Left ventricle myocardium superior (tissue), 1 donor: ENCODE measurements at regions not wholly inside any gene's neighbourhood (a gene's known extent, or its start where the extent isn't known, plus 50 kb on each side); places are given as distances from the start of the nearest gene placed in this dataset.
"Not testable (repeated sequence)": the region's sequence is repeated elsewhere in the genome, so short reads cannot be mapped to it uniquely, and the experiment has no call there.

Source experiments
- ATAC-seq: fragments of 200-7000 bp; cut with Tn5 transposase; one replicate; pipeline ENCODE4 v1.9.1; 2020; ENCODE audit warnings: mild to moderate bottlenecking, moderate library complexity
- DNase-seq: peaks from one replicate; pipeline ENCODE4 v3.0.0-alpha.2; 2020
- intact Hi-C: fragments of 100-400 bp; cut with micrococcal nuclease; formaldehyde crosslinking; loops from one replicate; pipeline ENCODE4 v1.11.0; 2022
- donor health status: DM: no; HTN: yes; CAD: no; lungs with severe emphysema.

DNA sequence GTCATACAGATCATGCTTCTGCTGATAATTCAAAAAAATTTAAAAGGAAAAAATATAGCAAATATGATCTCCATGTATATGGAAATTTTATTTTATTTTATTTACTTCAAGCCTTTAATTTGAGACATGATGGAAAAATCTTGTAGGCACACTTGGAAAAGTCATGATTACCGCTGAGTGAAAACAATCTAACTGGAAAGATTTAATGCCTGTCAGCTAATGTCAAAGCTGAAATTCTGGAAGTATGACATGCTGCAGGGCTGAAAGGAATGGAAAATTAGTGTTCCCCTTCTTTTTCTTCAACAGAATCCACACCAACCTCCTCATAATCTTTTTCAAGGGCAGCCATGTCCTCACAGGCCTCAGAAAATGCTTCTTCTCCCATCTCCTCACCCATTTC, 58.2 kb downstream of the RPRM start:
- ATAC-seq (no peak), DNase-seq (no peak)
- intact Hi-C loops, result no loop called here

DNA sequence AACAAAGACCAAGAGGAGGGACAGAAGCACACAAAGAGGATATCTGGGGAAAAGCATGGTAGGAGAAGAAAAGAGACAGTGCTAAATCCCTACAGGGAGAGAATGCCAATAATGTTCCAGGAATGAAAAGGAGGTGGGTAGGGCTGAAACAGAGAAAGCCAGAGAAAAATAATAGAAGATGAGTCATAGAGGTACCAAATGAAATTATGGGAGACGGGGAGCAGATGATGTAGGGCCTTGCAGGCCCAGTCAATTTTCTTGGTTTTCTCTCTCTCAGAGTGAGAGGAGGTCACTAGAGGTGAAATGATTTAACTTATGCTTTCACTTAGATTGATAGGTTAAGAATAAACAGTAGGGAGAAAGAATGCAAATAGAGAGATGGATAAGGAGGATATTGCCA, 61.5 kb downstream of the RPRM start:
- intact Hi-C loops, result no loop called here
- DNase-seq (no peak), ATAC-seq (no peak)

- intact Hi-C loops, result no loop called here
- DNase-seq, result no peak
- ATAC-seq, result no peak
These were observed 62.5 kb downstream of the RPRM start for GRCh38 chr2:153416071-153416470.

DNA sequence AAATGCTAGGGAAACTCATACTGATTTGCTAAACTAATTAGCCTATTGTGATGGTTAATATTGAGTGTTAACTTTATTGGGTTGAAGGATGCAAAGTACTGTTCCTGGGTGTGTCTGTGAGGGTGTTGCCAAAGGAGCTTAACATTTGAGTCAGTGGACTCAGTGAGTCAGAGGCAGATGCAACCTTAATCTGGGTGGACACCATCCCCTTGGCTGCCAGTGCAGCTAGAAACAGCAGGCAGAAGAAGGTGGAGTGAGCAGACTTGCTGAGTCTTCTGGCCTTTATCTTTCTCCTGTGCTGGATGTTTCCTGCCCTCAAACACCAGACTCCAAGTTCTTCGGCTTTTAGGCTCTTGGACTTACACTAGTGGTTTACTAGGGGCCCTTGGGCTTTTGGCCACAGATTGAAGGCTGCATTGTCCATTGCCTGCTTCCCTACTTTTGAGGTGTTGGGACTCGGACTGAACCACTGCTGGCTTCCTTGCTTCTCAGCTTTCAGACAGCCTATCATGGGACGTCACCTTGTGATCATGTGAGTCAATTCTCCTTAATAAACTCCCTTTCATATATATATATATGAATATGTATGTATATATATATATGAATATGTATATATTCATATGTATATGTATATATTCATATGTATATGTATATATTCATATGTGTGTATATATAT, 69.7 kb downstream of the RPRM start:
- intact Hi-C loops, result no loop called here

DNA sequence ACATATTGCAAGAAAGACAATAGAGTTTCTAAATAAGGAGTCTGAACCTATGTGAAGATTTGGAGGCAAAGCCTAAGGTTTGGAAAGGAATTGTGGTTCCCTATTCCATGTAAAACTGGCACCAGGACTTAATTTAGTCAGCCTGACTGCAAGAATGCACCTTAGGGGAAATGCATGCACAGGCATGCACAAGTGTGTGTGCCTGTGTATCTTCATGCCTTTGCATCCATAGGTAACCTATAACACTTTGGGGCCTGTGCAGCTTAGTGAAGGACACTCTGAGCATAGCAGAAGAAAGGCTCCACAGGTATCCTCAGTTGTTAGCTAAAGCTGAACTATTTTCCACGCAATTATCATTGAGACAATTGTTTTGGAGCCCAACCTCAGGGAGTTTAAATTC, 73.4 kb downstream of the RPRM start:
- intact Hi-C loops, result no loop called here
- no peak for ATAC-seq

More for the DNA sequence above, 69.7 kb downstream of the RPRM start:
- DNase-seq (no peak), ATAC-seq (no peak)

GRCh38 chr2:153404792-153405191, 73.8 kb downstream of the RPRM start:
- ATAC-seq, result no peak
- intact Hi-C loops, result no loop called here

More for the DNA sequence above, 73.4 kb downstream of the RPRM start:
- DNase-seq, result no peak

GRCh38 chr2:153403940-153404339, 74.6 kb downstream of the RPRM start:
- intact Hi-C loops, result no loop called here
- ATAC-seq (no peak), DNase-seq (no peak)

More at GRCh38 chr2:153404792-153405191, 73.8 kb downstream of the RPRM start:
- no peak for DNase-seq

DNA sequence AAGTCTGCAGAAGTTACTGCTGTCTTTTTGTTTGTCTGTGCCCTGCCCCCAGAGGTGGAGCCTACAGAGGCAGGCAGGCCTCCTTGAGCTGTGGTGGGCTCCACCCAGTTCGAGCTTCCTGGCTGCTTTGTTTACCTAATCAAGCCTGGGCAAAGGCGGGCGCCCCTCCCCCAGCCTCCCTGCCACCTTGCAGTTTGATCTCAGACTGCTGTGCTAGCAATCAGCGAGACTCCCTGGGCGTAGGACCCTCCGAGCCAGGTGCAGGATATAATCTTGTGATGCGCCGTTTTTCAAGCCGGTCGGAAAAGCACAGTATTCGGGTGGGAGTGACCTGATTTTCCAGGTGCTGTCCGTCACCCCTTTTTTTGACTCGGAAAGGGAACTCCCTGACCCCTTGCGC, 75.2 kb downstream of the RPRM start:
- DNase-seq, intact Hi-C loops, ATAC-seq: not testable (repeated sequence)

DNA sequence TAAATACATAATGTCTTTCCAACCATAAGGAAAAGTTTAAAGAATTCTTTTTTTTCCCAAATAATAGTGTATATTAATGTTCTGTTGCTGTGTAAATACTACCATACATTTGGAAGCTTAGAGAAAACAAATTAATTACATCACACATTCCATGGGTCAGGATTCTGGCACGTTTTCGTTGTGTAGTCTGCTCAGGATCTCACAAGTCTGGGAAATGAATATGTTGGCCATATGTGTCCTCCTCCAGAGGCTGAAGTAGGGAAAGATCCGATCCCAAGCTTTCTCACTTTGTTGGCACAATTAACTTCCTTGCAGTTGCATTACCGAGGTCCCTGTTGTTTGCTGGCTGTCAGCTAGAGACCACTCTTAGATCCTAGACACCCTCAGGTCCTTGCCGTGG, 83.9 kb downstream of the RPRM start:
- DNase-seq, result no peak
- ATAC-seq, result no peak
- intact Hi-C loops, result no loop called here

DNA sequence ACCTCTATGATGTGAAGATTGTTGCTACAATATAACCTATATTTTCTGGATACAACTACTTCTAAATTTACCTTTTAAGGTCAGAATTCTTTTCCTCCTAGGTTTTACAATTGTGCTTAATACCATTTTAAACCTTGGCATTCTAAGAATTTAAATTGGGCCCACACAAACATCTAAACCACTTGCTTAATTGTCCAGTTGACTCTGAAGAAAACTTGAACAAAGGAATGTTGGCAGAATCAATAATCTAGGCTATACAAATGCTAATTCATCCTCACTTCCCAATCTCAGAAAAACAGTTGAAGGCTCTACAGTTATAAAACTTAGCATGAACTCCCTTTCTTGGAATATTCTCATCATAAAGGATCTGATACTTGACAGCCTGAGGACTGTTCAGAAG, 84.3 kb downstream of the RPRM start:
- DNase-seq, result no peak
- intact Hi-C loops, result no loop called here
- no peak for ATAC-seq

- DNase-seq, result no peak
- no peak for ATAC-seq
- intact Hi-C loops, result no loop called here
These were observed 85.0 kb downstream of the RPRM start for GRCh38 chr2:153393518-153393917.

- intact Hi-C loops, result no loop called here
- DNase-seq (no peak), ATAC-seq (no peak)
These were observed 87.4 kb downstream of the RPRM start for GRCh38 chr2:153391131-153391530.

- intact Hi-C loops, result no loop called here
- ATAC-seq, result no peak
- no peak for DNase-seq
These were observed 90.3 kb downstream of the RPRM start for GRCh38 chr2:153388246-153388645.

DNA sequence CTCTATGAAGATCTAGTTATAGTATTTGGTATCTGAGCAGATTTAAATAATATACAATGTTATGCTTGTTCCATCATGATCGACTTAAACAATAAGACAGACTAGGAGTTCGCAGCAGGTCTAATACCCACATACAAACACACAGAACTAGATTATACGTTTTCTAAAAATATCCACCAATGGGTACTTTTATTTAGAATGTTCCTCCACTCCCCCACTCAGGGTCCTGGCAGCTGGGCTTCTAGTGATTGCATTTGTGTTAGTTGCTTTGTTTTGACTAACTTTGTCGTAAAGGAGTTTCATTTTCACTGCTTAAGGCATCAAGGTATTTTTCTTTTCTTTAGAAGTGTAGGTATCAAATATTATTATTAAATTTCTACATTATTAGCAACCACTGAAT, 91.4 kb downstream of the RPRM start:
- DNase-seq, result no peak
- intact Hi-C loops, result no loop called here
- no peak for ATAC-seq

DNA sequence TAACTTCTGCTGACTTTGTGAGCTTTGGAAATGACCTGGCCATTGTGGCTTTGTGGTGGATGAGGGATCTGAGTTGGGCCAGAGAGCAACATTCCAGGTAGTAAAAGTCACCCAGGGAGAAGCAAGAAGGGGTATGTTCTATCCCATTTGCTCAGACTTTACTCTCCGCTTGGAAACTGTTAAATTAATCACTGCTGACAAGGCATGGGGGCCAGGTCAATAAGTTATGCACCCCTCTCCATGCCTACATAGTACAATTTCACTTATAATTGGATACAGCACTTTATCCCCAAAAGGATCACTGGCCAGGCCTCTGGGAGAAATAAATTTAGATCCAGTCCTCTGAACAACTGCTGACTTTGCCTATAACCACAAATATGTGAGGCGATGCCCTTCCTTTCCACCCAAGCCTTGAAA, 92.1 kb downstream of the RPRM start:
- DNase-seq, result no peak
- intact Hi-C loops, result no loop called here
- no peak for ATAC-seq

DNA sequence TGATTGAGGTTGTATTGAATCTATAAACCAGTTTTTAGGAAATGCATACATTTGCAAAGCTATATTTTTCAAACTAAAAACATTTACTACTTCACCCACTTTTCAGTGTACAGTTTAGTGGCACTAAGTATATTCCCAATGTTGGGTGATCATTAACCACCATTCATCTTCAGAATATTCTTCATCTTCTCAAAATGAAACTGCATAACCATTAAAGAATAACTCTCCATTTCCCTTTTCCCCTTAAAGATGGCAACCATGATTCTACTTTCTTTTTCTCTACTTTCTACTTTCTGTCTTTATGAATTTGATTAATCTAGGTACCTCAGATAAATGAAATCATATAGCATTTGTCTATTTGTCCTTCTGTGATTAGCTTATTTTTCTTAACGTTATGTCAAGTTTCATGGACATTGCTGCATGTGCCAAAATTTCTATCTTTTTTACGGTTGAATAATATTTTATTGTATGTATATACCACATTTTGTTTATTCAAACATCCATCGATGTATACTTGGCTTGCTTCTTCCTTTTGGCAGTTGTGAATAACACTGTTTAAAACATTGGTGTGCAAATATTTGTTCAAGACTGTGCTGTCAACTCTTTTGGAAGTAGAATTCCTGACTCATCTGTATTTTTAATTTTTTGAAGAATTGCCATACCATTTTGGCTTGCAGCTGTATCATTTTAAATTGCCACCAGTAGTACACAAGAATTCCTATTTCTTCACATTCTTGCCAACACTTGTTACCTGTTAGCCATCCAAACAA, 104.9 kb downstream of the RPRM start:
- intact Hi-C loops, result no loop called here
- no peak for DNase-seq
- no peak for ATAC-seq

DNA sequence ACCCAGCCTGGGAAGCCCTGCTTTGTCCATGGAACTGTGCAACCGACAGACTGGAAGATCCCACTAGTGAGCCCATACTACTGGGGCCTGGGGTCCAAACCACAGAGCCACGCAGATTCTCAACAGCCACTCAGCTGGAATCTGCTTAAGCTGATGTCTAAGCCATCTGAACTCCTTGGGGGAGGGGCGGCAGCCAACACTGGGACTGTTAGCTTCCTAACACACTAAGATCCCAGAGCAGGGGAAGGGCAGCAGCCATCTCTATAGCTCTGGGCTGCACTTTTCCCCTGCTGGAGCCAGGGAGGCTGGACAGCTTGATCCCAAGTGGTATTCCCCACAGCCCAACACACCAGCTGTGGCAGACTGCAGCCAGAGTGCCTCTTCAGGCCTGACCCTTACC, 118.3 kb downstream of the RPRM start:
- intact Hi-C loops, result no loop called here
- ATAC-seq (no peak), DNase-seq (no peak)

GRCh38 chr2:153354377-153354776, 124.2 kb downstream of the RPRM start:
- DNase-seq (no peak), ATAC-seq (no peak)
- intact Hi-C loops, result no loop called here

DNA sequence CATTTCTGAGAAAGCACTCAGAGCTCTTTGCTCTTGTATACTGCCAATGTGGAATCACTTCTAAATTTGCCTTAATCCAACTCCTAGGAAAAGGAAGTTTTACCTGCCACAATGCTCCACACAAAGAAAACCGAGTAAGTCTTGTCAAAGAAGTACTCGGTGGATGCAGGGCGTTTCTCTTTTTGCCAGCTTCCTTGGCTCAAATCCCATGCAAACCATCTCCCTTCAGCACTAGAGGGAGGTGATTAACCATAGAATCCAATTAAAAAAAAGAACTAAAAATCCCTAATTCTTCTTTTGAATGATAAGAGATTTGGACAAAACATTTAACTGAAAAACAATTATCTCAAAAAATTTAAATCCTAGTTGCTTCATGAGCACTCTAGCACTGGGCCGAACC, 129.0 kb downstream of the RPRM start:
- DNase-seq, result no peak
- ATAC-seq, result no peak
- intact Hi-C loops, result no loop called here

- intact Hi-C loops, result no loop called here
- ATAC-seq, result no peak
- no peak for DNase-seq
These were observed 130.6 kb downstream of the RPRM start for GRCh38 chr2:153347818-153348495.
